ENCODE measurements at regions not wholly inside any gene's neighbourhood (a gene's known extent, or its start where the extent isn't known, plus 50 kb on each side); places are given as distances from the start of the nearest gene placed in this dataset.

DNA sequence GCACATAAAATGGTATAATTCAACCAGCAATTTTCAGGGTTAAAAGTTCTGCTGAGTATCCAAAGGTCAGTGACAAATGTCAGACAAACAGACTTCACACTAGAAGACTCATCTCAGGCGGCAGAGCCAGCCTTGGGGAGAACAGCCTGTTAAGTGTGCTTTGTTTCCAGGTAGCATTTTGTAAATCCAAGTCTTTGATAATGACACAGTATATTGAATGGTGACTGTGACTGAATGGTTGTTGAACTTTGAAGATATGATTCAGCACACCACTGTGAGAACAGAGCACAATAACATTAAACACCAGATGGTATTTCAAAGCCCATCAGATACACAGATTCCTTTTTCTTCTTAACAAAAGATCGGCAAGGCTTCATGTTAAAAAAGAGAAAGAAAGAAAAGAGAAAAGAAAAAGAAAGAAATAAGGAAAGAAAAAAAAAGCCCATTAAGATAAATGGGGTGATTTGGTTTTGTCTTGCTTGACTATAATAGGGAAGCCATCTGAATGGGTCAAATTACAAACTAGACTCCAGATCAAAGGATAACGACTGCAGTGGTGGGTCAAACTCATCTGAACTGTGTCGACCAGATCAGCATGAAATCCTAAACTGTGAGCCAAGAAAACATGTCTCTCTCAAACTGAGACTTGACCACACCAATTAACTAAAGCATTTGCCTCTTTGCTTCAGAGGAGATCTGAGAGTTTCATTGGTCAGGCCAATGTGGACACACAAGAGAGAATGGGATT is 313.0 kb upstream of the ZNF608 start:
- no peak overlapping the region for H3K4me3 ChIP-seq (ENCODE audit: low read depth, poor library complexity, severe bottlenecking)
- TF ChIP-seq, protein P1, sequence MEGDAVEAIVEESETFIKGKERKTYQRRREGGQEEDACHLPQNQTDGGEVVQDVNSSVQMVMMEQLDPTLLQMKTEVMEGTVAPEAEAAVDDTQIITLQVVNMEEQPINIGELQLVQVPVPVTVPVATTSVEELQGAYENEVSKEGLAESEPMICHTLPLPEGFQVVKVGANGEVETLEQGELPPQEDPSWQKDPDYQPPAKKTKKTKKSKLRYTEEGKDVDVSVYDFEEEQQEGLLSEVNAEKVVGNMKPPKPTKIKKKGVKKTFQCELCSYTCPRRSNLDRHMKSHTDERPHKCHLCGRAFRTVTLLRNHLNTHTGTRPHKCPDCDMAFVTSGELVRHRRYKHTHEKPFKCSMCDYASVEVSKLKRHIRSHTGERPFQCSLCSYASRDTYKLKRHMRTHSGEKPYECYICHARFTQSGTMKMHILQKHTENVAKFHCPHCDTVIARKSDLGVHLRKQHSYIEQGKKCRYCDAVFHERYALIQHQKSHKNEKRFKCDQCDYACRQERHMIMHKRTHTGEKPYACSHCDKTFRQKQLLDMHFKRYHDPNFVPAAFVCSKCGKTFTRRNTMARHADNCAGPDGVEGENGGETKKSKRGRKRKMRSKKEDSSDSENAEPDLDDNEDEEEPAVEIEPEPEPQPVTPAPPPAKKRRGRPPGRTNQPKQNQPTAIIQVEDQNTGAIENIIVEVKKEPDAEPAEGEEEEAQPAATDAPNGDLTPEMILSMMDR (IDR thresholded peaks at IDR 0.05), result no peak
- TF ChIP-seq POLR2A (IDR thresholded peaks at IDR 0.05), result no peak
- no peak for DNase-seq (ENCODE audit: low spot score in 2 of 2)
- intact Hi-C loops (cut with DNase I; ENCODE audit: low total_unique reads), result no loop called here
- 67 to 68% methylated on average over 4 of the region's 4 CpGs for WGBS, 2 donors

DNA sequence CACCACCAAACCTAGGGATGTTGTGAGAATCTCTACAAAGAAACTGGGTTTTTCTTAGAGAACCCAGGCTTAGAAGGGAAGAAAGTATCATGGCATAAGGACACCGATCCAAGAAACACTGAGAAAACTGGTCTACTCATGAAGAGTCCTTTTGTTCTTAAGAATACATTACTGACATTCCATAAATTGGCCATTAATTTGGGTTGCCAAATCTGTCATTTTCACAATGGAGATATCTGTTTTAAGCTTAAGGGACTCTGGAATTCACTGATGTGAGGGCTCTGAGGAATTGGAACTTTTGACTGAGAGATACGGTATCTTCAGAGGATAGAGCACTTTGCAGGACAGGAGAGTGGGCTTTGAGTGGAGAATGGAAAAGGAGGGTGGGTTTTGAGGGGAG is 315.3 kb upstream of the ZNF608 start:
- TF ChIP-seq, protein P1 (IDR thresholded peaks at IDR 0.05), result no peak
- no peak for TF ChIP-seq POLR2A (IDR thresholded peaks at IDR 0.05)
- WGBS, 2 donors, result 83 to 87% methylated on average over 2 of the region's 2 CpGs
- no peak for DNase-seq (ENCODE audit: low spot score in 2 of 2)
- H3K4me3 ChIP-seq (ENCODE audit: low read depth, poor library complexity, severe bottlenecking), result no peak overlapping the region
- intact Hi-C loops (cut with DNase I; ENCODE audit: low total_unique reads), result no loop called here

DNA sequence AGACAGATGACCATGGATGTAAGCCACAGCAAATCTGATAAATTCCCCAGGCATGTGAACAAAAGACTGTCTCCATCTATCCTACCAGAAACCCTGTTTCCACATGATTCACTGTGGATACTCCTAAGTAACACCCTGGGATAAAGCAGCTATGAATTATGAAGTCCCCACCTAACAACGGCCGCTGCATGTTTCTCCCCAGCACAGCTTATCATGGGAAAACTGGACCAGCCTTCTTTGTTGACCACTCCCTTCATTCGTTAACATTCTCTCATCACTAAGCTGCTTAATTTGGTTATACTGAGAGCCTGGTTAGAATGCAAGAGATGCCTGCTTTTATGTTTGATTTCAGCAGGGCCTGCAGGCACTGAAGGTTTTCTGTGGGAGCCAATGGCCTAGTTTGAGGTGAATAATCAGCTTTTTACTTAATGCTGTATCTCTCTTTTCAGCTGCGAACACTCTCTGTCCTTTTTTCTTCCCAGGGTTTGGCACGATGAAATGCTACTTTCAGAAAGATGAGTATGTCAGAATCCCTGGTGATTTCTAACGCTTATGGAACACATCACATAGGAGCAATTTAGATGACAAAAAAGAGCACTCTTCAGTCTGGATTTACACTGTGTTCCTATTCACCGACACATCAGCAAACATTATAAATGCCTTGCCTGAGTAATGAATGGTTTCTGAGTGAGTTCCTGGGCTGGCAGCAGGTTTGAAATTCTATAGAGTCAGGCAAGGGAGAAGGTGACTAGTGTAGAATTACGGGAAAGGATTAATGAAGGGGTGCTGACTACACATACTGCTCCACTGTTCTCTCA is 318.4 kb upstream of the ZNF608 start:
- no peak overlapping the region for H3K4me3 ChIP-seq (ENCODE audit: low read depth, poor library complexity, severe bottlenecking)
- intact Hi-C loops (cut with DNase I; ENCODE audit: low total_unique reads), result loop anchor here (5.0 kb wide), 1 partner anchor 1447 kb away; no protein-coding TSS in a partner anchor
- WGBS, 2 donors, result 77 to 86% methylated on average over 8 of the region's 8 CpGs
- TF ChIP-seq, protein P1 (IDR thresholded peaks at IDR 0.05), result no peak
- TF ChIP-seq POLR2A (IDR thresholded peaks at IDR 0.05), result no peak
- DNase-seq (ENCODE audit: low spot score in 2 of 2), result no peak

DNA sequence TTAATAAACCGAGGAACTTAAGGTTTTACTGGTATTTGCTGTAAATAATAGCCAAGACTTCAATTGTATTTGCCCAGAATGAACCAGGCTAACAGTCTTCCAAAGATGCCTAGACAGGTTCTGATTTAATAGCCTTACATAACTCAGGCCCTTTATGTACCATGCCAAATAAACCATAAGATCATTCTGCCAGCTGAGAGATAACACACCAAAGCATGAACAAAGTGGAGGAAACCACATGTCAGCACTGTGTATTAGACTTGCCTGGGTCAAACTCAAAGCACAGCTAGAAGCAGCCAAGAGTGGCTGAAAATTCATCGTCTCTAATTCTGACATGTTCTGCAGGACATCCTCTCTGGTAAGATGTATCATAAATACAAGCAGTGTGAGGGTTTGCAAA is 319.3 kb upstream of the ZNF608 start:
- no peak overlapping the region for H3K4me3 ChIP-seq (ENCODE audit: low read depth, poor library complexity, severe bottlenecking)
- TF ChIP-seq, protein P1 (IDR thresholded peaks at IDR 0.05), result no peak
- 60 to 65% methylated on average over 2 of the region's 2 CpGs for WGBS, 2 donors
- no peak for DNase-seq (ENCODE audit: low spot score in 2 of 2)
- intact Hi-C loops (cut with DNase I; ENCODE audit: low total_unique reads), result loop anchor here (5.0 kb wide), 1 partner anchor 1447 kb away; no protein-coding TSS in a partner anchor

DNA sequence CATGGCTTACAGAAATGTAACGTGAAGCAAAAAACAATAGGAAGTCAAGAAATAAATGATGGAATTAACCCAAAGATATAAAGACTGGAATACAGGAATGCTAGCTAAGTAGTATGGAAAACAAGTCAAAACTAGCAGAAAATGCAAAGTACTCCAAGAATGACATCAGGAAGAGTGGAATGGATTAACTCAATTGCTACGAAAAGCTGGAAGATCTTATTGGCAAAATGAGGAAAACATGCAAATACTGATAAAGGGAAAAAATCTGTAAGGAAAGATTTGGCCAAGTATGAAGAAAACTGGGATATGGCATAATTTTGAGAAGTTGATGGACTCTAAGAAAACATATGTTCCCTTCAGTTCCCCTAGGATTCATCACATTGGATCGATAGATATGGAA is 324.5 kb upstream of the ZNF608 start:
- TF ChIP-seq POLR2A (IDR thresholded peaks at IDR 0.05), result no peak
- TF ChIP-seq, protein P1 (IDR thresholded peaks at IDR 0.05), result no peak
- H3K4me3 ChIP-seq (ENCODE audit: low read depth, poor library complexity, severe bottlenecking), result no peak overlapping the region
- intact Hi-C loops (cut with DNase I; ENCODE audit: low total_unique reads), result no loop called here
- 55 to 61% methylated on average over 3 of the region's 3 CpGs for WGBS, 2 donors
- DNase-seq (ENCODE audit: low spot score in 2 of 2), result no peak

All from lower leg skin (tissue), 4 donors.